Fibroblast of lung (primary cell): ENCODE measurements at regions not wholly inside any gene's neighbourhood (a gene's known extent, or its start where the extent isn't known, plus 50 kb on each side); places are given as distances from the start of the nearest gene placed in this dataset.

Experiments used
- DNase-seq, 2 donors: peaks; one replicate each; pipeline versions ENCODE4 v3.0.0 to v3.0.0-alpha.2; 2010; ENCODE audit warnings: low read depth in 2 of 2
- H2AFZ ChIP-seq: 2 replicates; pipeline ENCODE4 v1.5.1; 2012; ENCODE audit warnings: low read length, control low read depth, inconsistent platforms
- H3K27ac ChIP-seq: 2 replicates; pipeline ENCODE4 v1.5.1; 2011; ENCODE audit warnings: low read length, control low read depth; ENCODE audit not compliant: insufficient read depth
- H3K27me3 ChIP-seq: 2 replicates; pipeline ENCODE4 v1.5.1; 2011; ENCODE audit warnings: mild to moderate bottlenecking, low read length; ENCODE audit not compliant: control insufficient read depth, insufficient read depth
- H3K36me3 ChIP-seq: 2 replicates; pipeline ENCODE4 v1.5.1; 2011; ENCODE audit warnings: low read length; ENCODE audit not compliant: control insufficient read depth, insufficient read depth
- H3K4me1 ChIP-seq: 2 replicates; pipeline ENCODE4 v1.5.1; 2011; ENCODE audit warnings: low read length; ENCODE audit not compliant: control insufficient read depth, insufficient read depth; ENCODE audit errors: extremely low read depth
- H3K4me2 ChIP-seq: 2 replicates; pipeline ENCODE4 v1.5.1; 2011; ENCODE audit warnings: low read length, control low read depth; ENCODE audit not compliant: insufficient read depth; ENCODE audit errors: extremely low read depth
- H3K4me3 ChIP-seq, 4 experiments: fragments of 200-600 bp in 1 of 4; sonication (generic) in 1 of 4; replicated peaks in 1 of 4; 2 replicates each; pipeline ENCODE4 v1.5.1; 2011 to 2016; ENCODE audit warnings: low read length in 4 of 4, low read depth in 3 of 4, mild to moderate bottlenecking in 3 of 4, control low read depth in 2 of 4, inconsistent platforms in 1 of 4, mixed read lengths in 1 of 4; ENCODE audit not compliant: insufficient read depth in 1 of 4; ENCODE audit errors: control extremely low read depth in 1 of 4
- H3K79me2 ChIP-seq: 2 replicates; pipeline ENCODE4 v1.5.1; 2012; ENCODE audit warnings: mild to moderate bottlenecking, low read length, inconsistent platforms; ENCODE audit not compliant: control insufficient read depth, insufficient read depth
- H3K9ac ChIP-seq: 2 replicates; pipeline ENCODE4 v1.5.1; 2011; ENCODE audit warnings: mild to moderate bottlenecking, low read length, control low read depth; ENCODE audit not compliant: insufficient read depth
- H3K9me3 ChIP-seq: 2 replicates; pipeline ENCODE4 v1.5.1; 2012; ENCODE audit warnings: low read depth, low read length; ENCODE audit not compliant: control insufficient read depth, insufficient read depth
- H4K20me1 ChIP-seq: 2 replicates; pipeline ENCODE4 v1.5.1; 2011; ENCODE audit warnings: low read length; ENCODE audit not compliant: control insufficient read depth, insufficient read depth; ENCODE audit errors: extremely low read depth
- CTCF ChIP-seq, 2 donors: IDR thresholded peaks in 1 of 2; conservative IDR thresholded peaks in 1 of 2; 1 replicate in 1 of 2; 2 replicates in 1 of 2; pipeline ENCODE4 v1.5.1; 2011 to 2012; ENCODE audit warnings: low read length in 2 of 2, control low read depth in 1 of 2, inconsistent platforms in 1 of 2, low read depth in 1 of 2, mild to moderate bottlenecking in 1 of 2
- EZH2 ChIP-seq: IDR thresholded peaks from 2 replicates; pipeline ENCODE4 v1.5.1; 2012; ENCODE audit warnings: low read length, control low read depth, mild to moderate bottlenecking; ENCODE audit errors: missing control alignments

- no peak for DNase-seq
- TF ChIP-seq CTCF (conservative IDR thresholded peaks at IDR 0.05 in 1 of 2, IDR thresholded peaks at IDR 0.05 in 1 of 2; ENCODE audit: low read depth in 1 of 2, low read length in 2 of 2) = no peak
- no peak for TF ChIP-seq EZH2
- H3K4me1 ChIP-seq = no peaks in the 10 kb centered on the region
- H3K4me3 ChIP-seq = no peak overlapping the region
- H4K20me1 ChIP-seq = no peaks in the 10 kb centered on the region
- no peaks in the 10 kb centered on the region for H3K27me3 ChIP-seq
- H3K9ac ChIP-seq = no peak overlapping the region
- no peak overlapping the region for H2AFZ ChIP-seq
- H3K79me2 ChIP-seq = no peaks in the 10 kb centered on the region
- no peak overlapping the region for H3K4me2 ChIP-seq
- no peaks in the 10 kb centered on the region for H3K36me3 ChIP-seq
- no peaks in the 10 kb centered on the region for H3K9me3 ChIP-seq
- no peak overlapping the region for H3K27ac ChIP-seq
Measured at GRCh38 chr4:157575339-157575738, 354.8 kb downstream of the GRIA2 start.

GRCh38 chr4:157574606-157575005 lies 354.1 kb downstream of the GRIA2 start:
- H3K4me3 ChIP-seq = no peak overlapping the region
- H3K9ac ChIP-seq = no peak overlapping the region
- no peaks in the 10 kb centered on the region for H3K36me3 ChIP-seq
- H3K4me1 ChIP-seq = no peaks in the 10 kb centered on the region
- H3K9me3 ChIP-seq = no peaks in the 10 kb centered on the region
- H3K27ac ChIP-seq = no peak overlapping the region
- no peak overlapping the region for H3K4me2 ChIP-seq
- TF ChIP-seq EZH2 (no peak), CTCF (conservative IDR thresholded peaks at IDR 0.05 in 1 of 2, IDR thresholded peaks at IDR 0.05 in 1 of 2; ENCODE audit: low read depth in 1 of 2, low read length in 2 of 2) (no peak)
- H3K79me2 ChIP-seq = no peaks in the 10 kb centered on the region
- H4K20me1 ChIP-seq = no peaks in the 10 kb centered on the region
- no peaks in the 10 kb centered on the region for H3K27me3 ChIP-seq
- no peak for DNase-seq
- H2AFZ ChIP-seq = no peak overlapping the region

GRCh38 chr4:157572951-157573350 lies 352.4 kb downstream of the GRIA2 start:
- no peak for DNase-seq
- Histone ChIP-seq H3K9me3 (no peaks in the 10 kb centered on the region), H3K9ac (no peak overlapping the region), H3K4me2 (no peak overlapping the region), H3K4me3 (no peak overlapping the region), H4K20me1 (no peaks in the 10 kb centered on the region), H3K27ac (no peak overlapping the region), H3K27me3 (no peaks in the 10 kb centered on the region), H3K36me3 (no peaks in the 10 kb centered on the region), H2AFZ (no peak overlapping the region), H3K4me1 (no peaks in the 10 kb centered on the region), H3K79me2 (no peaks in the 10 kb centered on the region)
- TF ChIP-seq EZH2 (no peak), CTCF (conservative IDR thresholded peaks at IDR 0.05 in 1 of 2, IDR thresholded peaks at IDR 0.05 in 1 of 2; ENCODE audit: low read depth in 1 of 2, low read length in 2 of 2) (no peak)
